ENCODE measurements at regions not wholly inside any gene's neighbourhood (a gene's known extent, or its start where the extent isn't known, plus 50 kb on each side); places are given as distances from the start of the nearest gene placed in this dataset.

DNA sequence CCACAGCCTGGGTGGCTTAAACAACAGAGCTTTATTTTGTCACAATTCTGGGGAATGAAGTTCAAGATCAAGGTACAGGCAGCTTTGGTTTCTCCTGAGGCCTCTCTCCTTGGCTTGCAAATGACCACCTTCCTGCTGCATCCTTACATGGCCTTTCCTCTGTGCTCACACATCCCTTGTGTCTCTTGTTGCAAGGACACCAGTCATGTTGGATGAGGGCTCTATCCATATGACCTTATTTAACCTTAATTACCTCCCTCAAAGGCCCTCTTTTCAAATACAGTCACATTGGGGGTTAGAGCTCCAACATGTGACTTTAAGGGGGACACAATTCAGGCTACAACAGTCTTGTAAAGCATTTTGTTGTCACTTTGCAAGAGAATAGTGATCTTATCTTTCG lies 65.0 kb upstream of the PLXNA4 start:
- Mint-ChIP-seq H3K36me3 (no peaks in the 10 kb centered on the region), H3K4me1 (no peaks in the 10 kb centered on the region), H3K27me3 (peaks cover 0 to 2% of the 10 kb centered on the region in 2 donors), H3K4me3 (no peak overlapping the region), H3K9me3 (no peaks in the 10 kb centered on the region), H3K27ac (peak overlapping the region in 1 of 7 donors; percentile 19)
- H3K9me3 ChIP-seq (ENCODE audit: control insufficient read depth in 1 of 2, low read length in 2 of 2) = no peaks in the 10 kb centered on the region
- no peak for DNase-seq
- CTCF ChIA-PET (ENCODE audit: partially characterized antibody) = no interaction called here
- H3K36me3 ChIP-seq (ENCODE audit: insufficient read depth, low read length) = no peaks in the 10 kb centered on the region
- H3K4me3 ChIP-seq (ENCODE audit: low read length in 2 of 2) = no peak overlapping the region
- POLR2A ChIA-PET (ENCODE audit: partially characterized antibody) = no interaction called here
- H3K27ac ChIP-seq (ENCODE audit: low read depth, low read length) = no peak overlapping the region
- intact Hi-C loops (cut with micrococcal nuclease) = no loop called here
- no peaks in the 10 kb centered on the region for H3K4me1 ChIP-seq (ENCODE audit: insufficient read depth, low read length)
- H3K27me3 ChIP-seq (ENCODE audit: insufficient read depth, low read length) = no peaks in the 10 kb centered on the region

GRCh38 chr7:132639983-132640382 lies 63.7 kb upstream of the PLXNA4 start:
- no peak for DNase-seq
- no peaks in the 10 kb centered on the region for H3K36me3 Mint-ChIP-seq
- POLR2A ChIA-PET (ENCODE audit: partially characterized antibody) = no interaction called here
- intact Hi-C loops (cut with micrococcal nuclease) = no loop called here
- H3K4me3 ChIP-seq (ENCODE audit: low read length in 2 of 2) = no peak overlapping the region
- no peak overlapping the region for H3K27ac ChIP-seq (ENCODE audit: low read depth, low read length)
- H3K36me3 ChIP-seq (ENCODE audit: insufficient read depth, low read length) = no peaks in the 10 kb centered on the region
- H3K27me3 Mint-ChIP-seq = peaks cover 0 to 4% of the 10 kb centered on the region in 2 donors
- no peaks in the 10 kb centered on the region for H3K4me1 Mint-ChIP-seq
- no peaks in the 10 kb centered on the region for H3K9me3 ChIP-seq (ENCODE audit: control insufficient read depth in 1 of 2, low read length in 2 of 2)
- no peak overlapping the region for H3K4me3 Mint-ChIP-seq
- H3K27ac Mint-ChIP-seq = no peak overlapping the region
- H3K9me3 Mint-ChIP-seq = no peaks in the 10 kb centered on the region
- CTCF ChIA-PET (ENCODE audit: partially characterized antibody) = interaction anchor here (1.2 kb wide), 1 partner anchor 13 kb away, joined by 3 read pairs; no protein-coding TSS in a partner anchor
- H3K4me1 ChIP-seq (ENCODE audit: insufficient read depth, low read length) = no peaks in the 10 kb centered on the region
- H3K27me3 ChIP-seq (ENCODE audit: insufficient read depth, low read length) = no peaks in the 10 kb centered on the region

DNA sequence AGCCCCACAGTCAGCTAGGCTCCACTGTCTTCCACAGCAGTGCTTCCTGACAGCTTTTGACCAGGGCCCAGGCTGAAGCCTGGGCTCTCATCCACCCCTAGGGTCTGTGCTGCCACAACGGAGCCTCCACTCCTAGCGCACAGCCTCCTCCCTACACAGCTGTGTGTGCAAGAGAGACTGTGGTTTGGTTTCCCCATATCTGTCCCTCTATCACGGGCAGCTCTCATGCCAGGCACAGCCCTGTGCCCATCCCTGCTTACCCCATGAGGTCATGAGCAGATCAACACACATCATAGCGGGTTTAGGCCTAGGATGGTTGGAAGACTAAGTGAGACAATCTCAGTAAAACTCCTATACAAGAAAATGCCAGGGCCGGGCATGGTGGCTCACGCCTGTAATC lies 61.7 kb upstream of the PLXNA4 start:
- Histone ChIP-seq H3K36me3 (ENCODE audit: insufficient read depth, low read length) (no peaks in the 10 kb centered on the region), H3K27me3 (ENCODE audit: insufficient read depth, low read length) (no peaks in the 10 kb centered on the region), H3K4me1 (ENCODE audit: insufficient read depth, low read length) (no peaks in the 10 kb centered on the region), H3K9me3 (ENCODE audit: control insufficient read depth in 1 of 2, low read length in 2 of 2) (no peaks in the 10 kb centered on the region), H3K27ac (ENCODE audit: low read depth, low read length) (no peak overlapping the region), H3K4me3 (ENCODE audit: low read length in 2 of 2) (no peak overlapping the region)
- no peak for DNase-seq
- H3K36me3 Mint-ChIP-seq = no peaks in the 10 kb centered on the region
- intact Hi-C loops (cut with micrococcal nuclease) = no loop called here
- H3K27me3 Mint-ChIP-seq = peaks cover 2 to 6% of the 10 kb centered on the region in 2 donors
- ChIA-PET CTCF (ENCODE audit: partially characterized antibody) (no interaction called here), POLR2A (ENCODE audit: partially characterized antibody) (no interaction called here)
- no peak overlapping the region for H3K27ac Mint-ChIP-seq
- no peaks in the 10 kb centered on the region for H3K4me1 Mint-ChIP-seq
- H3K9me3 Mint-ChIP-seq = no peaks in the 10 kb centered on the region
- H3K4me3 Mint-ChIP-seq = no peak overlapping the region

DNA sequence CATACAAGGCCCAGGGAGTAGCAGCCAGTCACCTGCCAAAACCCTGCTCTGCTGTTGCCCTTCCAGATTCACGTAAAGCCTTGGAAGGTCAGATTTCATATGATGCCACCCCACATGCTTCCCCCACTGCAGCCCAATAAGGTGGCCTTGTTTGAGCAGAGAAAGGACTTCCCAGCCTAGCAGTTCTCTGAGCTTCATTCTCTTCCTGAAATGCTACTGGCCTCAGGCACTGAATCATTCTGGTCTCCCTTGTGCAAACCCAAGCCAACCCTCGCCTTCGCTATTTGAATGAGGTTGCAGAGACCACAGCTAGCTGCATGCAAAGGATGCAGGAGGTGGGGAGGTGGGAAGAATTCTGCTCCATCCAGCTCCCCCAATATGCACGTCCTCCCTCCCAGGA lies 60.3 kb upstream of the PLXNA4 start:
- Histone ChIP-seq H3K9me3 (ENCODE audit: control insufficient read depth in 1 of 2, low read length in 2 of 2) (no peaks in the 10 kb centered on the region), H3K36me3 (ENCODE audit: insufficient read depth, low read length) (no peaks in the 10 kb centered on the region), H3K4me3 (ENCODE audit: low read length in 2 of 2) (no peak overlapping the region), H3K27me3 (ENCODE audit: insufficient read depth, low read length) (no peaks in the 10 kb centered on the region), H3K4me1 (ENCODE audit: insufficient read depth, low read length) (no peaks in the 10 kb centered on the region), H3K27ac (ENCODE audit: low read depth, low read length) (no peak overlapping the region)
- POLR2A ChIA-PET (ENCODE audit: partially characterized antibody) = no interaction called here
- intact Hi-C loops (cut with micrococcal nuclease) = no loop called here
- no peak for DNase-seq
- no peaks in the 10 kb centered on the region for H3K36me3 Mint-ChIP-seq
- no peak overlapping the region for H3K4me3 Mint-ChIP-seq
- no peaks in the 10 kb centered on the region for H3K4me1 Mint-ChIP-seq
- H3K27ac Mint-ChIP-seq = no peak overlapping the region
- H3K27me3 Mint-ChIP-seq = peaks cover 4 to 6% of the 10 kb centered on the region in 2 donors
- CTCF ChIA-PET (ENCODE audit: partially characterized antibody) = no interaction called here
- no peaks in the 10 kb centered on the region for H3K9me3 Mint-ChIP-seq

DNA sequence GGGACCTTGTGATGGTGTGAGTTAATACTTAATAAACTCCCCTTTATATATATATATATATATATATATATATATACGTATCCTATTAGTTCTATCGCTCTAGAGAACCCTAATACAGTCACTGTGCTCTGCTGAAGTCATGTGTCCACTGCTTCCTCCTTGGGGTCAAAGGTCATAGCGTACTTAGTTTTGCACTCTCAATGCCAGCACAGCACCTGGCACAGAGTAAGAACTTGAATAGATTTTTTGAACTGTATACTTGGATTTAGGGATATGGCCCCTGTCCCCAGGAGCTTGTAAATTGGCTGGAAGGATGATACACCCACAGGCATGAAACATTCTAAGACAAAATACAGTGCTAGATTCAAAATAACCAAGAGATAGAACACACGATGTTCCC lies 58.9 kb upstream of the PLXNA4 start:
- no peak overlapping the region for H3K27ac Mint-ChIP-seq
- no peaks in the 10 kb centered on the region for H3K9me3 ChIP-seq (ENCODE audit: control insufficient read depth in 1 of 2, low read length in 2 of 2)
- intact Hi-C loops (cut with micrococcal nuclease) = no loop called here
- no peaks in the 10 kb centered on the region for H3K36me3 ChIP-seq (ENCODE audit: insufficient read depth, low read length)
- no peak overlapping the region for H3K27ac ChIP-seq (ENCODE audit: low read depth, low read length)
- no peaks in the 10 kb centered on the region for H3K27me3 ChIP-seq (ENCODE audit: insufficient read depth, low read length)
- H3K4me1 Mint-ChIP-seq = no peaks in the 10 kb centered on the region
- ChIA-PET CTCF (ENCODE audit: partially characterized antibody) (no interaction called here), POLR2A (ENCODE audit: partially characterized antibody) (no interaction called here)
- no peaks in the 10 kb centered on the region for H3K4me1 ChIP-seq (ENCODE audit: insufficient read depth, low read length)
- no peak for DNase-seq
- H3K27me3 Mint-ChIP-seq = peaks cover 6 to 8% of the 10 kb centered on the region in 2 donors
- H3K4me3 ChIP-seq (ENCODE audit: low read length in 2 of 2) = no peak overlapping the region
- H3K4me3 Mint-ChIP-seq = no peak overlapping the region
- H3K9me3 Mint-ChIP-seq = no peaks in the 10 kb centered on the region
- no peaks in the 10 kb centered on the region for H3K36me3 Mint-ChIP-seq

GRCh38 chr7:132630834-132631233 lies 54.6 kb upstream of the PLXNA4 start:
- Mint-ChIP-seq H3K27me3 (peaks cover 6% of the 10 kb centered on the region in 2 donors), H3K36me3 (no peaks in the 10 kb centered on the region), H3K4me1 (no peaks in the 10 kb centered on the region), H3K27ac (no peak overlapping the region), H3K9me3 (peaks cover 0 to 3% (median 0%) of the 10 kb centered on the region in 8 donors), H3K4me3 (no peak overlapping the region)
- Histone ChIP-seq H3K36me3 (ENCODE audit: insufficient read depth, low read length) (no peaks in the 10 kb centered on the region), H3K27me3 (ENCODE audit: insufficient read depth, low read length) (no peaks in the 10 kb centered on the region), H3K4me1 (ENCODE audit: insufficient read depth, low read length) (no peaks in the 10 kb centered on the region), H3K27ac (ENCODE audit: low read depth, low read length) (no peak overlapping the region), H3K4me3 (ENCODE audit: low read length in 2 of 2) (no peak overlapping the region), H3K9me3 (ENCODE audit: control insufficient read depth in 1 of 2, low read length in 2 of 2) (no peaks in the 10 kb centered on the region)
- ChIA-PET POLR2A (ENCODE audit: partially characterized antibody) (no interaction called here), CTCF (ENCODE audit: partially characterized antibody) (no interaction called here)
- DNase-seq = no peak
- intact Hi-C loops (cut with micrococcal nuclease) = no loop called here
